GF-D8 (cell line): ENCODE measurements at regions not wholly inside any gene's neighbourhood (a gene's known extent, or its start where the extent isn't known, plus 50 kb on each side); places are given as distances from the start of the nearest gene placed in this dataset.
"Not testable (repeated sequence)": the region's sequence is repeated elsewhere in the genome, so short reads cannot be mapped to it uniquely, and the experiment has no call there.

ENCODE experiments used
- DNase-seq: peaks from one replicate; lab custom pipeline; 2025; lab: John Stamatoyannopoulos, UW

DNA sequence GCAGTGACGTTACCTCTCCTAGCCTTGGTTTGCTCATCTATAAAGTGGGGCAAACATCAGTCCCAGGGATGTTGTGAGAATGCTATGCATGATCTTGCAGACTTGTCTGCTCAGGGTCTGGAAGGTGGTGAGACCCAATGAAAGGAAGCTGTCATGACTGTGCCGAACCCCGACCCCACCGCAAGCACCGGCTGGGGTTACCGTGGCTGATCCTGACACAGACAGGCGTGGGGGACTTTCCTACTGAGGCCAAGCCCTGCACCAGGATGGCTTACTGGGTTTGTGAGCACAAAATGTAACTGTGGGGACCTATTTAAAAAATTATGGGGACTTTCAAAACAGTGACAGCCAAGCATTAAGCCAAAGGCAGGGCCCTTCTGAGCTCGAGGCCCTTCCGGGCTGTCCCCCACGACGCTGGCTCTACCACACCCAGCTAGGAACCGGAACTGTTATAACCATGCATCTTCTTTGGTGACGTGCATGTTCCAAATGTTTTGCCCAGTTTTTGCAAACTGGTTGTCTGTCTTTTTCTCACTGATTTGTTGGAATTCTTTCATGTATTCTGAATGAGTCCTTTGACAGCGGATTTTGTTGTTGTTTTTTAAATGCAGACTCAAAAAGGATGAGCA, 76.6 kb upstream of the PMEPA1 start:
- DNase-seq = no peak

- DNase-seq = no peak
Measured at GRCh38 chr20:57785720-57786119, 75.9 kb upstream of the PMEPA1 start.

- no peak for DNase-seq
Measured at GRCh38 chr20:57785061-57785460, 75.2 kb upstream of the PMEPA1 start.

DNA sequence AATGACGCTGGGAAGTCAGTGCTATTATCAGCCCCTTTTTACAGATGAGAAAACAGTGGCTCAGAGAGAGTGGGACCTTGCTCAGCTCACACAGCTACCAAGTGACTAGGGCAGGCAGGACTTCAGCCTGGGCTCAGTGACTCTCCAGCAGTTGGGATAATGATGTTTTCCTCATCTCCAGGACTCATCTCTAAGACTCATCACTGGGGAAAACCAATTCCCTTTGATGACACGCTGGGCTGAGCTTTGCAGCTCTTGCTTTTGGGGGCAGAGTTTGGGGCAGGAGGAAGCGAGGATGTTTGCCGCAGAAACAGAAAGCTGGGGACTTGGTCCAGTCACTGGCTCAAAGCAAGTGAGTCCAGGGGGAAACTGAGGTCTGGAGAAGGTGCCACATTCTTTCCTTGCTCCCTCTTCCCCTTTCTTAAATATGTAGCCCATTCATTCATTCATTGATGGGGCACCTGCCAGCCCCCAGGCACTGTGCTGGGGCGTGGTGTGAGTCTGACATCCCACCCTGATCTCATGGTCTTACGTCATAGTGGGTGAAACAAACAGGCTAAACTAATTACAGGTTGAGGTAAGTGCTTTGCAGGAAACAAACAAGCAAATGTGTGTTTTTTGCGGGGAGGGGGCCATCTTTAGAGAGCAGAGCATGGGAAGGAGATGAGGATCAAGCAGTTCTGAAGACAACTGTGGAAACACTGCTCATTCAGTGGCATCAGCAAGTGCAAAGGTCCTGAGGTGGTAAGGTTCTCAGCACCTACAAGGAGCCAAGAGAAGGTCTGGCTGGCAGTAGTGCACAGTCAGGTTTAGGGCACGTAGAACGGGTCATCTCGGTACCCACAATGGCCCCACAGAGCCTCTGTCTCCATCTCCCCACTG, 74.4 kb upstream of the PMEPA1 start:
- no peak for DNase-seq

DNA sequence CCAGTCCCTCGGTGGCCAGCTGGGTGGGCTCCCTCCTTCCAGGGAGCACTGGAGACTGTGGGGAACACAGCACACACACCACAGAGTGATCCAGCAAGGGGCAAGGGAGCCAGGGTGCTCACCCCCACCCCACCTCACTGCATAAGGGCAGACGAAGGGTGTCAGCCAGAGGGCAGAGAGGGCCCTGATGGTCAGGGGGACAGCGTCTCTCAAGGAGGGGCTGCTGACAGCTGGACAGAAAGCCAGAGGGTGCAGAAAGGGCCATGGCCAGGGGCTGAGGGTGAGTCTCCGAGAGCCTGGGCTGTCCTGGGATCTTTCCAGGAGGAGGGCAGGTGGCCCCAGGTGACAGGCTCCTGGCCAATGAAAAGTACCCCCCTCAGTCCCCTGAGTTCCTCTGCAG, 73.4 kb upstream of the PMEPA1 start:
- DNase-seq = no peak

GRCh38 chr20:57782631-57783041, 72.8 kb upstream of the PMEPA1 start:
- DNase-seq = no peak

- no peak for DNase-seq
Measured at GRCh38 chr20:57781901-57782300, 72.1 kb upstream of the PMEPA1 start.

GRCh38 chr20:57780906-57781305, 71.1 kb upstream of the PMEPA1 start:
- no peak for DNase-seq

- DNase-seq = no peak
Measured at GRCh38 chr20:57780398-57780797, 70.6 kb upstream of the PMEPA1 start.

DNA sequence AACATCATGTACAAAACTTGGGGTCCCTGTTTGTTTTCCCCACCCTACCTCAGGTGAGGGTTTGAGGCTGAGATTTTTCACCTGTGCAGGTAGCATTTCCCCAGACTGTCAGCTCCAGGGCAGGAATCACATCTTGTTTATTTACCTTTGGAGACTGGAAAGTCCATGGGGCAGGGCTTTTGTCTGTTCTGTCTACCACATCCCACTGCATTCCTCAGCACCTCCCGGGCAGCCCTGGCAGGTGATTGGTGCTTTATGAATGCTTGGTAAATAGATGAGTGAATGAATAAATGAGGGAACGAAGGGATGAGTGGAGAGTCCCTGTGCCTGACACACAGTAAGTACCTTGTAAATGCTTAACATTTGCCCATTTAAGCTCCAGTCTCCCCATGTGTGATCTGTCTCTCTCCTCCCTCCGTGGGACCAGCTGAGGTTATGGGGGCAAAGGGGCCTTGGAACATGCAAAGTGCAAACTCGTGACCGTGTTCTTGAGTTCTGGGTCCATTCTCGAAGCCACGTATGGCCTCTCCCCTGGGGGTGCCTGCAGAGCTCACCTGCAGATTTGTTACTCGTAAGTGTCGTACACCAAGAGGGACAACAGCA, 69.7 kb upstream of the PMEPA1 start:
- DNase-seq = no peak

- DNase-seq = no peak
Measured at GRCh38 chr20:57777911-57778310, 68.1 kb upstream of the PMEPA1 start.

DNA sequence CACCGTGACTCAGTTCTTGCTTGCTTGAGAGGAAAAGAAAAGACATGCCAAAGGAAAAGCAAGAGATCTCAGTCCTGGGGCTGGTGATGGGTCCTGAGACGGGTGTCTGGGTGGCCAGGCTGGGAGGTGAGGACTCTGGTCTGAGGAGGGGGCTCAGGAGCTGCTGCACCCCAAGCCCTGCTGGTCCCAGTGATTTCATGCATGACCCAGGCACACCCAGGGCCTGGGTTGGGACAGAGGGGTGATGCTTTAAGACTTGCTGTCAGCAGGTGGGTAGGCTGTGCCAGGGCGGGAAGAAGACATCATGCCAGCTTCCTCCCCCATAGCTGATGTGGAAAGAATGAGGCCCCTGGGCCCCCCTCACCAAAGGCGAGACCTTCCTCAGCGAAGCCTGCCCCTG, 65.1 kb upstream of the PMEPA1 start:
- DNase-seq = no peak

DNA sequence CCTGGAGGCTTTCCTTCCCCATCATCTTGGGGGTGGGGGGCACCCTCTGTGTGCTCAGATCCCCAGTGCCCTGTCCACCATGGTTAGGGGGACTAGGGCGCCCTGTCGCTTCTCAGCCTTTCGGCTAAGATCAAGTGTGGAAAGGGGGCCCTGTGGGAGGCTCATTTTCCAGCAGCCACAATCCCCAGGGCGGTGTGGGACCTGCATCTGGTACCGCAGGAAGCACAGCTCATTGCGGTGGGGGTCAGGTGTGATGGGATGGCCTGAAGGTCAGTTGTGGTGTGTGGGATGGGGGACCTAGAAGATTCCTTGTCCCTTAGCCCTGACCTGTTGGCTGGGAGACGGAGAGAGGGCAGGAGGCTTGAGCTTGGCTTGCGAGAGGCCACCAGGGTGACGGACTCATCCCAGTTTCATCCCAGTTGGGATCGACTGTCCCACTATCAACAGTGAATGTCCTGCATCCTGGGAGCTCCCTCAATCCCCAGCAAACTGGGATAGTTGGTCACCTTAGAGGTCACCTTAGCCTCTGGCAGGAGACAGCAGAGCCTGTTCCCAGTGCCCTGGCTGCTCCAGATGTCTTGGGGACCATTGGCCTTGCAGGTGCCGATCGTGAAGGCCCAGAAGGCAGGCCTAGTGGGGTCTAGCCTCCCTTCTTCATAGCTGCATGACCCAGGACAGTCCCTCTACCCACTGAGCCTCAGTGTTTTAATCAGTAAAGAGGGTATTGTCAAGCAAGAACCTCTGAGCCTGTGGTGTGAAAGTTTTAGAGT, 64.5 kb upstream of the PMEPA1 start:
- no peak for DNase-seq

DNA sequence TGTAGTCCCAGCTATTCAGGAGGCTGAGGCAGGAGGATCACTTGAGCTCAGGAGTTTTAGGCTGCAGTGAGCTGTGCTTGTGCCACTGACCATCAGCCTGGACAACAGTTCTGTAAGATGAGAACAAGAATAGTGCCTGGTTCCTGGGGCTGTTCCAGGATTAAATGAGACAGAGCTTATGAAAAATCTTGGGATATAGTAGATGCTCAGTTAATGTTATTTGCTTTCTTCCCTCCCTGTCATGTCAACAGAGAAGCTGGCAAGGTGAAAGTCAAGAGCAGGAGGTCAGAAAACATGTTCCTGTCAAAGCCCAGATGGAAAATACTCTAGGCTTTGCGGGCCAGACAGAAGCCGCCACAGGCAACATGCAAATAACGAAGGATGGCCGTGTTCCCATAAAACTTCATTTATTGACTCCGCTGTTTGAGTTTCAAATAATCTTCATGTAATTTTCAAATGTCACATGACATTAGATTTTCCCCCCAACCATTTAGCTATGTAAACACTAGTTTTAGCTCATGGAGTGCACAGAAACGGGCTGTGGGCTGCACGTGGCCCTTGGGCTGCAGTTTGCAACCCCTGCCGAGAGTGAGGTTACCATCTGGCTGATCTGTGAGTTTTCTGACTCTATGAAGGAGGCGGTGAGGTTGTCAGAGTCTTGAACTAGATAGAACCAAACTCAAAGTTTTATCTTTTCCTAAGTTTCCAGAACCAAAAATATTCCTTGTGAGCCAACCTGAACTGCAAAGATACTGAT, 63.4 kb upstream of the PMEPA1 start:
- no peak for DNase-seq

- no peak for DNase-seq
Measured at GRCh38 chr20:57772349-57772964, 62.6 kb upstream of the PMEPA1 start.

DNA sequence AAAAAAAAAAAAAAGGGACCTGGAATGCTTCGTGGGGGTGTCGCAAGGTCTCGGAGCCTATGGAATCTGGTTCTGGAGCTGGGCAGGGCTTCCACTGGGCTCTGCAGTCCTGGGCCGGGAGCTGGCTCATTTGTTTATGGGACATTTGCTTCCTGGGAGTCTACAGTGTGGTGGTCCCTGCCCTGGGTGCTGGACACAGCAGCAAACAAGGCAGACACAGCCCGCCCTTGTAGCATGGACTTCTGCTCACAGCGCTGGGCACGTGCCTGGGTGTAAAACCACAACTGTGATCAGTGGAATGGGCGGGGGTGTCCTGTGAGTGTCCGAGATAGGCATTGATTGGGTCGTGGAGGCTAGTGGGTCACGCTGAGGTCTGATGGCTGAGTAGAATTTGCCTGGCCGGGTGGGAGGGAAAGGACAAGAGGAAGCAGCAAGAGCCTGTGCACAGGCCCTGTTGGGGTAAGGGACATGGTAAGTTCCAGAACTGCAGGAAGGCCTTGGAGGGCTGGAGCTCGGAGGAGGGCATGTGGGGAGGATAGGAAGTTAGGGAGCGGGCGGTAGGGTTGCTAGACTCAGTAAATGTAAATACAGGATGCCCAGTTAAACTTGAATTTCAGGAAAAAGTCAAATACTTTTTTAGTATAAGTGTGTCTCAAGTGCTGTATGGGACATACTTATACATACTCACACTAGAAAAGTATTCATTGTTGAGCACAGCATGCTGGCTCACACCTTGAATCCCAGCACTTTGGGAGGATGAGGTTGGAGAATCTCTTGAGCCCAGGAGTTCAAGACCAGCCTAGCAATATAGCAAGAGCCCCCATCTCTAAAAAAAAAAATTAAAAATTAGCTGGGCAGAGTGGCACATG, 61.3 kb upstream of the PMEPA1 start:
- no peak for DNase-seq

DNA sequence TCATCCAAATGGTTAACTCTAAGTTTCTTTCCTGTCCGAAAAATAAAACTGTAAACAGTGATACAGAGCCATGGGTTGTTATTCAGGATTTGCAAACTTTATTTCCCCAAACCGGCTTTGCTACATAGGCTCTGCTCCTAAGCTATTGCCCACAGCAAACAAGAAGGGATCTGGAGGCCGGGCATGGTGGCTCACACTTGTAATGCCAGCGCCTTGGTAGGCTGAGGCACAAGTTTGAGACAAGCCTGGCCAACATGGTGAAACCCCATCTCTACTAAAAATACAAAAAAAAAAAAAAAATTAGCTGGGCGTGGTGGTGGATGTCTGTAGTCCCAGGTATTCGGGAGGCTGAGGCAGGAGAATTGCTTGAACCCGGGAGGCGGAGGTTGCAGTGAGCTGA, 60.6 kb upstream of the PMEPA1 start:
- not testable (repeated sequence) for DNase-seq

- no peak for DNase-seq
Measured at GRCh38 chr20:57769756-57770155, 59.9 kb upstream of the PMEPA1 start.

DNA sequence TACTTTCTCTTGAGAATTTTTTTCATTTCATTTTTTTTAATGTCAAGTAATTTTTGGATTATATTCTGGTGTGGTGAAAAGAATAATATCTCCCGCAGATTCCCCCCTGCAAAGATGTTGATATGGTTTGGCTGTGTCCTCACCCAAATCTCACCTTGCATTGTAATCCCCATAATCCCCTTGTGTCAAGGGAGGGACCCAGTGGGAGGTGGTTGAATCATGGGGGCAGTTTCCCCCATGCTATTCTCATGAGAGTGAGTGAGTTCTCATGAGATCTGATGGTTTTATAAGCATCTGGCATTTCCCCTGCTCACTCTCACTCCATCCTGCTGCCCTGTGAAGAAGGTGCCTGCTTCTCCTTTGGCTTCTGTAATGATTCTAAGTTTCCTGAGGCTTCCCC, 58.7 kb upstream of the PMEPA1 start:
- DNase-seq = no peak

- DNase-seq = no peak
Measured at GRCh38 chr20:57767441-57767840, 57.6 kb upstream of the PMEPA1 start.
